Mesendoderm (in vitro differentiated cells): ENCODE measurements at regions not wholly inside any gene's neighbourhood (a gene's known extent, or its start where the extent isn't known, plus 50 kb on each side); places are given as distances from the start of the nearest gene placed in this dataset.

ENCODE experiments used
- DNase-seq: peaks from one replicate; pipeline ENCODE4 v3.0.0; 2013
- H2AK5ac ChIP-seq: 2 replicates; pipeline ENCODE4 v1.6.1; 2013; ENCODE audit warnings: low read length, inconsistent platforms
- H2BK120ac ChIP-seq: 2 replicates; pipeline ENCODE4 v1.6.1; 2013; ENCODE audit warnings: low read depth, mild to moderate bottlenecking, low read length, moderate library complexity, mixed read lengths
- H2BK15ac ChIP-seq: replicated peaks from 2 replicates; pipeline ENCODE4 v1.6.1; 2013; ENCODE audit warnings: low read depth, mild to moderate bottlenecking, moderate library complexity
- H2BK5ac ChIP-seq: 2 replicates; pipeline ENCODE4 v1.6.1; 2013; ENCODE audit warnings: low read length, inconsistent platforms
- H3K18ac ChIP-seq: 2 replicates; pipeline ENCODE4 v1.6.1; 2013; ENCODE audit warnings: mild to moderate bottlenecking, low read length, mixed read lengths
- H3K23ac ChIP-seq: one replicate; pipeline ENCODE4 v1.6.1; 2013; ENCODE audit warnings: low read length
- H3K27ac ChIP-seq: 2 replicates; pipeline ENCODE4 v1.5.1; 2013; ENCODE audit warnings: low read depth, mild to moderate bottlenecking, inconsistent platforms, low read length, moderate library complexity
- H3K27me3 ChIP-seq: 2 replicates; pipeline ENCODE4 v1.6.1; 2013; ENCODE audit warnings: low read length, control low read depth, mild to moderate bottlenecking, inconsistent platforms; ENCODE audit not compliant: insufficient read depth, poor library complexity
- H3K36me3 ChIP-seq: 2 replicates; pipeline ENCODE4 v1.6.1; 2013; ENCODE audit warnings: low read length, inconsistent platforms; ENCODE audit not compliant: control insufficient read depth, insufficient read depth
- H3K4ac ChIP-seq: one replicate; pipeline ENCODE4 v1.6.1; 2013; ENCODE audit warnings: low read depth, mild to moderate bottlenecking, low read length, moderate library complexity
- H3K4me1 ChIP-seq: 2 replicates; pipeline ENCODE4 v1.6.1; 2013; ENCODE audit warnings: low read depth, low read length, inconsistent platforms; ENCODE audit not compliant: control insufficient read depth
- H3K4me2 ChIP-seq: 2 replicates; pipeline ENCODE4 v1.6.1; 2013; ENCODE audit warnings: low read length
- H3K4me3 ChIP-seq: 2 replicates; pipeline ENCODE4 v1.5.1; 2013; ENCODE audit warnings: mild to moderate bottlenecking, low read length
- H3K56ac ChIP-seq: one replicate; pipeline ENCODE4 v1.6.1; 2013; ENCODE audit warnings: low read length
- H3K79me1 ChIP-seq: 2 replicates; pipeline ENCODE4 v1.6.1; 2013; ENCODE audit warnings: low read length, inconsistent platforms
- H3K79me2 ChIP-seq: 2 replicates; pipeline ENCODE4 v1.6.1; 2013; ENCODE audit warnings: mild to moderate bottlenecking, low read length; ENCODE audit not compliant: control insufficient read depth, insufficient read depth
- H3K9ac ChIP-seq: 2 replicates; pipeline ENCODE4 v1.6.1; 2013; ENCODE audit warnings: low read length, inconsistent platforms
- H4K5ac ChIP-seq: one replicate; pipeline ENCODE4 v1.6.1; 2013; ENCODE audit warnings: low read length
- H4K8ac ChIP-seq: one replicate; pipeline ENCODE4 v1.6.1; 2013; ENCODE audit warnings: low read depth, mild to moderate bottlenecking, control low read depth, low read length, moderate library complexity
- WGBS: extraction: QIAGEN DNeasy Blood & Tissue Kit; methylation state at CpG from one replicate; pipeline ENCODE4 v1.1.7; 2013; ENCODE audit warnings: low lambda C conversion rate, missing lambda C conversion rate; ENCODE audit not compliant: insufficient coverage; ENCODE audit errors: extremely low coverage; 5-methylcytosine and 5-hydroxymethylcytosine counted together

GRCh38 chr4:13983189-13983790 is 355.8 kb upstream of the BOD1L1 start:
- no peak overlapping the region for H3K56ac ChIP-seq
- no peak overlapping the region for H3K9ac ChIP-seq
- H3K18ac ChIP-seq = no peak overlapping the region
- no peaks in the 10 kb centered on the region for H3K36me3 ChIP-seq
- H3K4me3 ChIP-seq = no peak overlapping the region
- H4K8ac ChIP-seq = no peak overlapping the region
- DNase-seq = no peak
- no peak overlapping the region for H2AK5ac ChIP-seq
- no peaks in the 10 kb centered on the region for H3K4me1 ChIP-seq
- H3K4ac ChIP-seq = no peak overlapping the region
- H4K5ac ChIP-seq = no peak overlapping the region
- no CpG with 5 or more reads among the region's 3 CpGs for WGBS
- no peaks in the 10 kb centered on the region for H3K79me2 ChIP-seq
- H2BK120ac ChIP-seq = no peak overlapping the region
- no peak overlapping the region for H2BK15ac ChIP-seq
- H2BK5ac ChIP-seq = no peak overlapping the region
- H3K23ac ChIP-seq = no peak overlapping the region
- H3K27me3 ChIP-seq = no peaks in the 10 kb centered on the region
- H3K4me2 ChIP-seq = no peak overlapping the region
- no peak overlapping the region for H3K27ac ChIP-seq
- H3K79me1 ChIP-seq = no peaks in the 10 kb centered on the region

- no peak for DNase-seq
- H3K79me2 ChIP-seq = no peaks in the 10 kb centered on the region
Observed at GRCh38 chr4:13984991-13985800, 357.7 kb upstream of the BOD1L1 start.

GRCh38 chr4:13985837-13986236 is 358.3 kb upstream of the BOD1L1 start:
- no peak overlapping the region for H2AK5ac ChIP-seq
- H3K79me2 ChIP-seq = no peaks in the 10 kb centered on the region
- H3K9ac ChIP-seq = no peak overlapping the region
- H3K79me1 ChIP-seq = no peaks in the 10 kb centered on the region
- H4K8ac ChIP-seq = no peak overlapping the region
- H3K27ac ChIP-seq = no peak overlapping the region
- H2BK120ac ChIP-seq = no peak overlapping the region
- no peak overlapping the region for H3K18ac ChIP-seq
- H2BK5ac ChIP-seq = no peak overlapping the region
- H3K36me3 ChIP-seq = no peaks in the 10 kb centered on the region
- no peak overlapping the region for H3K4ac ChIP-seq
- no peak overlapping the region for H3K23ac ChIP-seq
- no peak overlapping the region for H2BK15ac ChIP-seq
- H3K56ac ChIP-seq = no peak overlapping the region
- DNase-seq = no peak
- WGBS = no CpG with 5 or more reads among the region's 3 CpGs
- H4K5ac ChIP-seq = no peak overlapping the region
- no peak overlapping the region for H3K4me3 ChIP-seq
- H3K4me2 ChIP-seq = no peak overlapping the region
- H3K4me1 ChIP-seq = no peaks in the 10 kb centered on the region
- no peaks in the 10 kb centered on the region for H3K27me3 ChIP-seq

More at GRCh38 chr4:13984991-13985800, 357.7 kb upstream of the BOD1L1 start:
- H3K27me3 ChIP-seq = no peaks in the 10 kb centered on the region
- no peaks in the 10 kb centered on the region for H3K4me1 ChIP-seq
- H2BK5ac ChIP-seq = no peak overlapping the region
- no peak overlapping the region for H4K5ac ChIP-seq
- no peaks in the 10 kb centered on the region for H3K79me1 ChIP-seq
- H3K4me2 ChIP-seq = no peak overlapping the region
- no peak overlapping the region for H3K4ac ChIP-seq
- no peak overlapping the region for H2AK5ac ChIP-seq
- no peak overlapping the region for H3K4me3 ChIP-seq
- H3K23ac ChIP-seq = no peak overlapping the region
- H2BK120ac ChIP-seq = no peak overlapping the region
- no peaks in the 10 kb centered on the region for H3K36me3 ChIP-seq
- no peak overlapping the region for H3K27ac ChIP-seq
- H2BK15ac ChIP-seq = no peak overlapping the region
- WGBS = no CpG with 5 or more reads among the region's 3 CpGs
- no peak overlapping the region for H3K18ac ChIP-seq
- no peak overlapping the region for H4K8ac ChIP-seq
- H3K56ac ChIP-seq = no peak overlapping the region
- no peak overlapping the region for H3K9ac ChIP-seq

GRCh38 chr4:13986548-13986947 is 359.0 kb upstream of the BOD1L1 start:
- Histone ChIP-seq H2BK5ac (no peak overlapping the region), H4K5ac (no peak overlapping the region), H3K9ac (no peak overlapping the region), H4K8ac (no peak overlapping the region), H3K18ac (no peak overlapping the region), H3K4ac (no peak overlapping the region), H3K27ac (no peak overlapping the region), H3K4me3 (no peak overlapping the region), H3K27me3 (no peaks in the 10 kb centered on the region), H3K56ac (no peak overlapping the region), H3K79me2 (no peaks in the 10 kb centered on the region), H3K36me3 (no peaks in the 10 kb centered on the region), H3K4me1 (no peaks in the 10 kb centered on the region), H3K4me2 (no peak overlapping the region), H2BK120ac (no peak overlapping the region), H2AK5ac (no peak overlapping the region), H3K23ac (no peak overlapping the region), H2BK15ac (no peak overlapping the region), H3K79me1 (no peaks in the 10 kb centered on the region)
- WGBS = no CpG with 5 or more reads among the region's 4 CpGs
- no peak for DNase-seq

GRCh38 chr4:13988353-13989305 is 361.1 kb upstream of the BOD1L1 start:
- Histone ChIP-seq H3K56ac (no peak overlapping the region), H2BK15ac (no peak overlapping the region), H4K8ac (no peak overlapping the region), H2BK120ac (no peak overlapping the region), H3K36me3 (no peaks in the 10 kb centered on the region), H3K23ac (no peak overlapping the region), H2AK5ac (no peak overlapping the region), H2BK5ac (no peak overlapping the region), H4K5ac (no peak overlapping the region), H3K27ac (no peak overlapping the region), H3K9ac (no peak overlapping the region), H3K18ac (no peak overlapping the region), H3K79me2 (no peaks in the 10 kb centered on the region), H3K27me3 (no peaks in the 10 kb centered on the region), H3K4me1 (no peaks in the 10 kb centered on the region), H3K4me3 (no peak overlapping the region), H3K4me2 (no peak overlapping the region), H3K4ac (no peak overlapping the region), H3K79me1 (no peaks in the 10 kb centered on the region)
- peak; percentile 25 for DNase-seq
- no CpG with 5 or more reads among the region's 11 CpGs for WGBS
